ENCODE measurements at regions not wholly inside any gene's neighbourhood (a gene's known extent, or its start where the extent isn't known, plus 50 kb on each side); places are given as distances from the start of the nearest gene placed in this dataset.

GRCh38 chr17:68125111-68125870 lies 89.8 kb downstream of the KPNA2 start:
- no peaks in the 10 kb centered on the region for H4K20me1 ChIP-seq (ENCODE audit: insufficient read depth)
- H3K36me3 ChIP-seq (ENCODE audit: insufficient read depth), result no peaks in the 10 kb centered on the region
- H3K4me1 ChIP-seq (ENCODE audit: low read depth, poor library complexity, severe bottlenecking), result no peaks in the 10 kb centered on the region
- no peaks in the 10 kb centered on the region for H3K27me3 ChIP-seq (ENCODE audit: insufficient read depth, low read depth)
- H3K4me3 ChIP-seq (IDR thresholded peaks at IDR 0.05; ENCODE audit: insufficient read depth, low read depth, low read length), result no peak overlapping the region
- no peaks in the 10 kb centered on the region for H3K79me2 ChIP-seq (ENCODE audit: insufficient read depth, low read depth)
- H3K4me2 ChIP-seq, result no peak overlapping the region
- H3K9ac ChIP-seq, result no peak overlapping the region
- TF ChIP-seq CTCF (conservative IDR thresholded peaks at IDR 0.05; ENCODE audit: low read depth, low read length), result no peak
- no peak overlapping the region for H3K27ac ChIP-seq
- H2AFZ ChIP-seq (ENCODE audit: low read depth), result no peak overlapping the region

GRCh38 chr17:68127914-68128313 lies 92.4 kb downstream of the KPNA2 start:
- Histone ChIP-seq H4K20me1 (ENCODE audit: insufficient read depth) (no peaks in the 10 kb centered on the region), H3K79me2 (ENCODE audit: insufficient read depth, low read depth) (no peaks in the 10 kb centered on the region), H3K4me2 (no peak overlapping the region), H3K27me3 (ENCODE audit: insufficient read depth, low read depth) (no peaks in the 10 kb centered on the region), H2AFZ (ENCODE audit: low read depth) (no peak overlapping the region), H3K27ac (no peak overlapping the region), H3K4me1 (ENCODE audit: low read depth, poor library complexity, severe bottlenecking) (no peaks in the 10 kb centered on the region), H3K36me3 (ENCODE audit: insufficient read depth) (no peaks in the 10 kb centered on the region), H3K9ac (no peak overlapping the region), H3K4me3 (IDR thresholded peaks at IDR 0.05; ENCODE audit: insufficient read depth, low read depth, low read length) (no peak overlapping the region)
- no peak for TF ChIP-seq CTCF (conservative IDR thresholded peaks at IDR 0.05; ENCODE audit: low read depth, low read length)

GRCh38 chr17:68131456-68131855 lies 95.9 kb downstream of the KPNA2 start:
- Histone ChIP-seq H3K4me3 (IDR thresholded peaks at IDR 0.05; ENCODE audit: insufficient read depth, low read depth, low read length) (no peak overlapping the region), H3K27ac (no peak overlapping the region), H3K4me2 (no peak overlapping the region), H3K36me3 (ENCODE audit: insufficient read depth) (no peaks in the 10 kb centered on the region), H3K79me2 (ENCODE audit: insufficient read depth, low read depth) (no peaks in the 10 kb centered on the region), H2AFZ (ENCODE audit: low read depth) (no peak overlapping the region), H3K9ac (no peak overlapping the region), H4K20me1 (ENCODE audit: insufficient read depth) (no peaks in the 10 kb centered on the region), H3K4me1 (ENCODE audit: low read depth, poor library complexity, severe bottlenecking) (no peaks in the 10 kb centered on the region), H3K27me3 (ENCODE audit: insufficient read depth, low read depth) (no peaks in the 10 kb centered on the region)
- no peak for TF ChIP-seq CTCF (conservative IDR thresholded peaks at IDR 0.05; ENCODE audit: low read depth, low read length)

- Histone ChIP-seq H3K27me3 (ENCODE audit: insufficient read depth, low read depth) (no peaks in the 10 kb centered on the region), H3K9ac (no peak overlapping the region), H4K20me1 (ENCODE audit: insufficient read depth) (no peaks in the 10 kb centered on the region), H3K4me3 (IDR thresholded peaks at IDR 0.05; ENCODE audit: insufficient read depth, low read depth, low read length) (no peak overlapping the region), H2AFZ (ENCODE audit: low read depth) (no peak overlapping the region), H3K4me1 (ENCODE audit: low read depth, poor library complexity, severe bottlenecking) (no peaks in the 10 kb centered on the region), H3K79me2 (ENCODE audit: insufficient read depth, low read depth) (no peaks in the 10 kb centered on the region), H3K36me3 (ENCODE audit: insufficient read depth) (no peaks in the 10 kb centered on the region), H3K27ac (no peak overlapping the region), H3K4me2 (no peak overlapping the region)
- no peak for TF ChIP-seq CTCF (conservative IDR thresholded peaks at IDR 0.05; ENCODE audit: low read depth, low read length)
These were observed 98.0 kb downstream of the KPNA2 start for GRCh38 chr17:68133346-68134045.

Measured in KMS-11 (cell line).